GM18861 (cell line): ENCODE measurements at regions not wholly inside any gene's neighbourhood (a gene's known extent, or its start where the extent isn't known, plus 50 kb on each side); places are given as distances from the start of the nearest gene placed in this dataset.

Experiments used
- ATAC-seq: cut with Tn5 transposase; IDR thresholded peaks from one replicate; pipeline ENCODE4 v1.9.1; 2021; ENCODE audit not compliant: unreplicated experiment

DNA sequence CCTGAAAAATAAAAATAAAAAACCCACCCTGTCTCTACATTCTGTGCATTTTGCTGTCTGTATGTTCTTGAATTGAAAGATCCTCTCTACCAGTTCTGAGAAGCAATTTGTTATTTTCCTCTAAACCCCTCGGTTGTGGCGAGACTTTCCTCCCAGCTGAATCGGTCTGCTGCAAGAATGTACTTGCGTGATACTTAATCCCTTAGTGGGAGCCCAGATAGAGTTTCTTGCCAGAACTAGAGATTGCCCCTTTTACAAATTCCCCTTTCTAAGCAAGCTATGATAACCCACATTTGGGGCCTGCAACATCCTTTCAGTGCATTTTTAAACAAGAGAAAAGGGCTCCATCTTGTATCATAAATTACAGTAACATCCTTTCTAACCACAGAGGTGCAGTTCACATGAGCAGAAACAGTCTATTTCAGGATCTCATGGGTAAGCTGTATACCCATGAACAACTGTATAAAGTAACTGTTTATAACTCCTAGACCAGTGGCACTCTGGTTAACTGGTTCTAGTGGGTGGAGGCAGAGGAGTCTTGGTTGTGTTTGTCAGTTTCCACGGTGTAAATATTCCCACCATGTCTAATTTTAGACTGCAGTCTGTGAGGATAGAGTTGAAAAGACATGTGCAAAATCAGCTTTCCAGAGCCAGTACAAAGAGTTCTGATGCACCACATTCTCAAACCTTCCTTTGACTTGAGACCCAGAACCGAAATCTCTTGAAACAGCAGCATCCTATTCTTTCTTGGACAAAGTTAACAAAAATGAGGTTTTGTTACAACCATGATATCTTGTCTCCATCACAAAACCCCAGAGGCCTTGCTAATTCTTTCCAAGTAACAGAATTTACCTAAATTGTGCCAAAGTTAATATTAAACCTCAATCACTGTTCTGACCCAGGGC is 113.1 kb upstream of the ZNF217 start:
- no peak for ATAC-seq

DNA sequence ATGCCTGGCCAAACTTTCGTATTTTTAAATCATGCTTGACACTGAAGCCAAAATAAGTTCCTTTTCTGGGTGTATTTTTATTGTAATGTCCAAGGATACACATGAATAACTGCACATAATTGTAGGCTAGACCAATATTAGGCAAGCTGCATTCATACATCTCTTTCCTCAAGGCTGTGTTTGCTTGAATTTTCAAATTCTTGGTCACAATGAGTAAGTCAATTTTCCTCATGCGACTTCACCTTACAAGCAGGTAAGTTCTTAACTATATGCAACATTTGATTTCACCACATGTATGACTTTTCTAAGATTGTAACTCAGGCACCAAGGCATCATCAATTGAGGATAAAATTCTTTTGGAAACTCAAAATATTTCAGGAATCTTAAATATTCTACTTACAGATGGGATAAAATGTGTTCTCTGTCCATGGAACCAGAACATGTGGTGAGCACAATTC is 112.4 kb upstream of the ZNF217 start:
- no peak for ATAC-seq

DNA sequence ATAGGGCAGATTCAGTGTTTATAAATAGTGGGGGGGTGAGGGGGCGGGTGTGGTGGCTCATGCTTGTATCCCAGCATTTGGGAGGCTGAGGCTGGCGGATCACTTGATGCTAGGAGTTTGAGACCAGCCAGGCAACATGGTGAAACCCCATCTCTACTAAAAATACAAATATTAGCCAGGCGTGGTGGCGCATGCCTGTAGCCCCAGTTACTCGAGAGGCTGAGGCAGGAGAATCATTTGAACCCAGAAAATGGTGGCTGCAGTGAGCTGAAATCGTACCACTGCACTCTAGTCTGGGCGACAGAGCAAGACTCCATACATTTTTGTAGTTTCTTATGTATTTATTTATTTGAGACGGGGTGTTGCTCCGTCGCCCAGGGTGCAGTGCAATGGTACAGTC is 109.0 kb upstream of the ZNF217 start:
- ATAC-seq = no peak

DNA sequence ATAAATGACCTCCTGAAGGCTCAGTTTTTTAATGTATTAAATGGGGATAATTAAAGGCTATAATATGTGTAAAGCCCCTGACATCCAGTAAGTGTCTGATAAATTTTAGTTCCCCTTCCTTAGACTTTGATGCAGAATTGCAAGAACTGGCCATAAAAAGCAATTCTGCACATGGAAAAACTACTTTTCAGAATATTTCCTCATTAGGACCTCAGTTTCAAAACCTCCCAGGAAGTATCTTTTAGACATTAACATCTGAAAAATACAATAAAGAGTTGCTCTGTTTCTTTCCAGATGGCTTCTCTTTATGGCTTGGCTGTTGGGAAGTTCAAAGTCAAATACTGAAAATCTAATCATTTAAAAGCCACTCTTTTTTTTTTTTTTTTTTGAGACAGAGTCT is 106.3 kb upstream of the ZNF217 start:
- ATAC-seq = no peak

DNA sequence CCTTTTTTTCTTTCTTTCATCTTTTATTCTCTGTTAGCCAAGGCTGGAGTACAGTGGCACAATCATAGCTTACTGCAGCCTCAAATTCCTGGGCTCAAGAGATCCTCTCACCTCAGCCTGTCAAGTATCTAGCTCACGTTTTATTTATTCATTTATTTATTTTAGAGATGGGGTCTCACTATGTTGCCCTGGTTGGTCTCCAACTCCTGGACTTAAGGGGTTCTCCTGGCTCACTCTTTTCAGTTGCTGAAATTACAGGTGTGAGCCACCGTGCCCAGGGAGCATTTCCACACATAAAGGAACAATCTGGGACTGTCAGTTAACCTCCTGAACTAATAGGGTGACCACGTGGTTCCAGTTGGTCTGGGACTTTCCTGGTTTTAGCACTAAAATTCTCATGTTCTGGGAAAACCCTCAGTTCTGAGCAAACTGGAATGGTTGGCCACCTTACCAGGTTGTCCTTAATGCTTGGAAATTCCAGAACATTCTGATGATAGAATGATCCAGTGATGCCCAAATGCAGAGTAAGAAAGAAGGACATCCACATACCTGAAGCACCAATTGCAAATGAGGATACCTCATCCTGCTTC is 105.5 kb upstream of the ZNF217 start:
- ATAC-seq = no peak

DNA sequence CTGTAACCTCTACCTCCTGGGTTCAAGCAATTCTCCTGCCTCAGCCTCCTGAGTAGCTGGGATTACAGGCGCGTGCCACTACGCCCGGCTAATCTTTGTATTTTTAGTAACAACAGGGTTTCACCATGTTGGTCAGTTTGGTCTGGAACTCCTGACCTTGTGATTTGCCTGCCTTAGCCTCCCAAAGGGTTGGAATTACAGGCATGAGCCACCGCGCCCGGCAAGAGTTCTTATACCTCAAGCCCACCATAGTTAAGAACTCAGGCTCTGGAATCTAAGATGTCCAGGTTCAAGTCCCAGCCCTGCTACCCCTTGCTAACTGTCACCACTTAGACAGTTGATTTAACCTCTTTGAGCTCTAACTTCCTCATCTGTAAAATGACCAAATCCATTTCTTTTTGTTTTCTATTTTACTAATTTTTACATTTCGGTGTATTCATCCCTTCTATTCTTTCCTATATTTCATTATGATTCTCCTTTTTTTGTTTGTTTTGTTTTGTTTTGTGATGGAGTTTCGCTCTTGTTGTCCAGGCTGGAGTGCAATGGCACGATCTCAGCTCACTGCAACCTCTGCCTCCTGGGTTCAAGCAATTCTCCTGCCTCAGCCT is 104.8 kb upstream of the ZNF217 start:
- ATAC-seq = no peak

DNA sequence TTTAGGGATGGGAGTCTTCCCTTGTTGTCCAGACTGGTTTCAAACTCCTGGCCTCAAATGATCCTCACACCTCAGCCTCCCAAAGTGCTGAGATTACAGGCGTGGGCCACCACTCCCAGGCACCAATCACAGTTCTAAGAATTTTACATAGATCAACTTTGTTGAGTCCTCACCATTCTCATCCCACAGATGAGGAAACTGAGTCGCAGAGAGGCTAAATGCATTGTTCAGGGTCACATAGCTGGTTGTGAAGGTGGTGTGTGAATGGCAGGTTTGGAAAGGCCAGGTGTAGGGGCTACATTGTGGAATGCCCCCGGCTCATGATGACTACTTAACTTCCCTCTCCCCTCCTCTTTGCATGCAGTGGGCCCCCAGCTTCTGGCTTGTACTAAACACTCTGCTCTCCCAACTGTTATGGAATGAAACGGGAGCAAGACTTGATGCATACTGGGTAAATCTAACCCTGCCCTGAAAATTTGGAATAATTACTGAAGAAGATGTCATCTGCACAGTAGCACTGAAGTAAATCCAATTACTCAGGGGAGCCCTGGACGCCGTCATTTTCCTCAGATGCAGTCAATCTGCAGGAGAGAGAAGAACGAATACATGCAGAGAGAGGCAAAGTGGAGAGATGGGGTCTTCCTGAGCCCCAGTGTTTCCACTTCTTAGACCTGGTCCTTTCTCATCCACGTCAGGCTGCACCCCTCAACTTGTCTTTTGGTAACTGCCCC is 102.3 kb upstream of the ZNF217 start:
- ATAC-seq = no peak

DNA sequence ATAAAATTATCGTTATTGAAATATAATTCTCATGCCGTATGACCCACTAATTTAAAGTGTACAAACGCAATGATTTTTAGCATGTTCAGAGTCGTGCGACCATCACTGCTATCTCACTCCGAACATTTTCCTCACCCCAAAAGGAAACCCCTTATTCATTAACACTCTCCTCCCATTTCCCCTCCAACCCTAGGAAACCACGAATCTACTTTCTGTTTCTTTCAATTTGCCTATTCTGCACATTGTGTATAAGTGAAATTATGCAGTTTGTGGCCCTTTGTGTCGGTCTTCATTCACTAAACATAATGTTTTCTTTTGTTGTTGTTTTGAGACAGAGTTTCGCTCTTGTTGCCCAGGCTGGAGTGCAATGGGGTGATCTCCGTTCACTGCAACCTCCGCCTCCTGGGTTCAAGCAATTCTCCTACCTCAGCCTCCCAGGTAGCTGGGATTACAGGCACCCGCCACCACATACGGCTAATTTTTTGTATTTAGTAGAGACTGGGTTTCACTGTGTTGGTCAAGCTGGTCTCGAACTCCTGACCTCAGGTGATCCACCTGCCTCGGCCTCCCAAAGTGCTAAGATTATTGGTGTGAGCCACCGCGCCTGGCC is 99.7 kb upstream of the ZNF217 start:
- ATAC-seq = peak; percentile 63

DNA sequence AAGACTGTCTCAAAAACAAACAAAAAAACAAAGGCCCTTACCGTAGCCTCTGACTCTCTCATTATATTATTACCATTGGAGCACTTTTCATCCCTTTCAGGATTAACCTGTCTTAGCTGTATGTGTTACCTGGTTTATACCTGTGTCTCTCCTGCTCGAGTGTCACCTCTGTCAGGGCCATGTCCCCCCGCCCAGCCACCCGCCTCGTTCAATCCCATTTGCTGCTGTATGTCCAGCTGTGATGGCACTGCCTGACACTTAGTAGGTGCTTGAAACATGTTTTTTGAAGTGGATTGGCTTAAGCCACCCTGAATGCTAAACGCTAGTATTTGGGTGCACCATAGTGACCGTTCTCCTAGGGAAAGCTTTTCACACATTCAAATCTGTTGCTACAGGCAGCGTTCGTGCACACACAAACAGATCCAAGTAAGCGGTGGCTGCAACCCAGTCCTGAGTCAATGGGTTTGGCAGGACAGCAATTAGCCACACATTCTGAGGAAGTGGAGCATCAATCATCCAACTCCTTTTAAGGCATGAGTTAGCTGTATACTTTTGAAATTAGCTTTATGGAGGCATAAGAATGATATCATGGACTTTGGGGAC is 98.9 kb upstream of the ZNF217 start:
- ATAC-seq = no peak

DNA sequence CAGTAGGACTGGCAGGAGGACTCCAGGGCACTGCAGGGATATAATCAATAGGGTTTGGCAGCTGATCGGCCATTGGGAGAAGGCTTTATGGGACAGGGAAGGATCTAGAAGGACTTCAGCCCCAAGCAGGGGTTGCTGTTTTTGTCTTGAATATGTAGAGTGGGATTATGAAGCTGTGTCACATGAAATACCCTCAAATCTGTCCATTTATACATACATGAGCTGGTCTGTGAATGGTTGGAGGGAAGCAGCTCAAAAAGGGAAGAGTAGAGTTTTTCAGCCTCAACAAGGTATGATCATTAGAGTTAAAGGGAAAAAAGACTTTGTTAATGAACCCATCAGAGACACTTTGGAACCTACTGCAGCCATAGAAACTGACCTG is 98.2 kb upstream of the ZNF217 start:
- ATAC-seq = no peak

DNA sequence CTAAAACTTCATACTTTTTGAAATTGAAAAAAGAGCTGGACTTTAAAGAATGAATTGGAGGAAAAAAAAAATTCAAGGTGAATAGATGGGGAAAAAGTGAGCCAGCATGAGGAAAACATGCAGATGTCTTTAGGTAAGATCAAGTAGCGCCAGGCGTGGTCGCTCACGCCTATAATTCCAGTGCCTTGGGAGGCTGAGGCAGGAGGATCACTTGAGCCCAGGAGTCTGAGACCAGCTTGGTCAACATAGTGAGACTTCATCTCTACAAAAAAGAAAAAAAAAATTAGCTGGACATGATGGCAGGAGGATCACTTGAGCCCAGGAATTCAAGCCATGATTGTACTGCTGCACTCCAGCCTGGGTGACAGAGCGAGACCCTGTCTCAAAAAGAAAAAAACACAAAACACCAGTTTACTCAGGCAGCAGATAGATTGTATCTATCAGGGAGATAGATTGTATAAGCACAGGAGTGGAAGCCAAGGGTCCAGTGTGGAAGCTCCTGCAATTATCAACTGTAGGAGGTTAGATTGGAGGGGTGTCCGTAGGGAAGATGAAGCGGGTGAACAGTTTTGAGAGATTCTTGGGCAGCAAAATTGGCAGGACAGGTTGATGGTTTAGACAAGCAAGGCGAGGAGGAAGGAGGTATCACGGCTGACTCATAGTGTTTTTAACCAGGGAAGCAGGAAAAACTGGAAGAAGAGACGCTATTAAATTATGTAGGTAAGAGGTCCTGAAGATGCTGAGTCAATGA is 97.6 kb upstream of the ZNF217 start:
- ATAC-seq = no peak

DNA sequence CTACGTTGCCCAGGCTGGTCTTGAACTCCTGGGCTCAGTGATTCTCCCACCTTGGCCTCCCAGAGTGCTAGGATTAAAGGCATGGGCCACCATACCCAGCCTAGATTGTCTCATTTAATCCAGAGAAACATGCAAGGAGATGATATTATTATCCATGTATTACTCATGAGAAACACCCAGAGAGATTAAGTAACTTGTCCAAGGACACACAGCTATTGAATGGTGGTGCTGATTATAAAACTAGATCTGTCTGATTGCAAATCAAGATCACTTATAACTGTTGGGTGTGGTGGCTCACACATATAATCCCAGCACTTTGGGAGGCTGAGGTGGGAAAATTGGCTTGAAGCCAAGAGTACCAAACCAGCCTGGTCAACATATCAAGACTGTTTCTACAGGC is 94.4 kb upstream of the ZNF217 start:
- ATAC-seq = no peak

DNA sequence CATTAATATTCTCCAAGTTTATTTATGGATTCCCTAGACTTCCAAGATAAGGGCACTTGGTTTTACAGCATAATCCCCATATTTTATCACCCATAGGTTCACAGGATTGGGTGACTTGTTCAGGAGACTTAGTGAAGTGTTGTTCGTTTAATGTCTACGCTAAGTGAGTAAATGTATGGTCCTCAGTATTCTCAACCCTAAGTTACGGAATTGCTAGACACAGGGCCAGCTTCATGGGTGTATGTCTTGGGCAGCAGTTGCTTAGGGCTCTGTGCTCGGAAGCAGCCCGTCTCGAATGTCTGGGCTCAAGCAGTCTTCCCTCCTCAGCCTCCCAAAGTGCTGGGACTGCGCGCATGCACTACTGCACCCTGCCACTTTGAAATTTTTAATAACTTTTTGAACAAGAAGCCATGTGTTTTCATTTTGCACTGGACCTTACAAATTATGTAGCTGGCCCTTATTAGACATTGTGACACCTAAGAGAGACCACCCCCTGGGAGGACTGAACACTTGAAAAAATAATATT is 91.5 kb upstream of the ZNF217 start:
- no peak for ATAC-seq

DNA sequence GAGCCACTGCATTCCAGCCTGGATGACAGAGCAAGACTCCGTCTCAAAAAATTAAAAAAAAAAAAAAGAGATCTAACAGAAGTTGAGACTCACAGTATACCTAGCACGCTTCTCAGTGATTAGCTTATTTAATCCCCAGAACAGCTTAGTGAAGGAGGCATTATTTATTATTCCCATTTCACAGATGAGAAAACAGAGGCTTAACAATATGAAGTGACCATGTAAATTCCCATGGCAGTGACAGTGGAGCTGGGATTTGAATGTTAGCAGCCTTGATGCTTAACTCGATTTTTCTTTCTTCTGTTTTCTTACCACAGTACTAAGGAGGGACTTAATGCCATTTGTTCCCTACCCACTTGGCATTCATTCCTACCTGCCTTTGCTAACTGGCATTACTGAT is 89.9 kb upstream of the ZNF217 start:
- no peak for ATAC-seq

DNA sequence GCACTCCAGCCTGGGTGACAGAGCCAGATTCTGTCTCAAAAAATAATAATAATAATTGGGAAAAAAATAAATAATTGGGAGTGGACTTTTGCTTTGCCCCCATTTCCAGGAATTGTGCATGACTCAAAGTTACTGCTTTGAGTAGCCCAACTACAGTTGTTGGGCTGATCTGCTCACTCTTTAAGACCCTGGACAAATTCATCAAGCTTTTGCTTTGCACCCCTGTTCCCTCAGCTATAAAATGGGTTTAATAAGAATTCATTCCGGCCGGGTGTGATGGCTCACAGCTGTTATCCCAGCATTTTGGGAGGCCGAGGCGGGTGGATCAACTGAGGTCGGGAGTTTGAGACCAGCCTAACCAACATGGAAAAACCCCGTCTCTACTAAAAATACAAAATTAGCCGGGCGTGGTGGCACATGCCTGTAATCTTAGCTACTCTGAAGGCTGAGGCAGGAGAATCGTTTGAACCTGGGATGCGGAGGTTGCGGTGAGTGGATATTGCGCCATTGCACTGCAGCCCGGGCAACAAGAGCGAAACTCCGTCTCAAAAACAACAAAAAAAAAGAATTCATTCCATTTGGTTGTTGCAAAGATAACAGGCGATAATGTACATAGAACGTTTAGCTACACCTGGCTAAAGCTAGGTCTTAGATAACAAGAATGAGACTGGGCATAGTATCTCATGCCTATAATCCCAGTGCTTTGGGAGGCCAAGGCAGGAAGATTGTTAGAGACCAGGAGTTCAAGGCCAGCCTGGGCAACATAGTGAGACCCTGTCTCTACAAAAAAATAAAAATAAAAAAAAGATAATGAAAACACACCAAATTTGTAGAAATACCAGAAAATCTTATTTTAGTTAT is 87.9 kb upstream of the ZNF217 start:
- no peak for ATAC-seq

DNA sequence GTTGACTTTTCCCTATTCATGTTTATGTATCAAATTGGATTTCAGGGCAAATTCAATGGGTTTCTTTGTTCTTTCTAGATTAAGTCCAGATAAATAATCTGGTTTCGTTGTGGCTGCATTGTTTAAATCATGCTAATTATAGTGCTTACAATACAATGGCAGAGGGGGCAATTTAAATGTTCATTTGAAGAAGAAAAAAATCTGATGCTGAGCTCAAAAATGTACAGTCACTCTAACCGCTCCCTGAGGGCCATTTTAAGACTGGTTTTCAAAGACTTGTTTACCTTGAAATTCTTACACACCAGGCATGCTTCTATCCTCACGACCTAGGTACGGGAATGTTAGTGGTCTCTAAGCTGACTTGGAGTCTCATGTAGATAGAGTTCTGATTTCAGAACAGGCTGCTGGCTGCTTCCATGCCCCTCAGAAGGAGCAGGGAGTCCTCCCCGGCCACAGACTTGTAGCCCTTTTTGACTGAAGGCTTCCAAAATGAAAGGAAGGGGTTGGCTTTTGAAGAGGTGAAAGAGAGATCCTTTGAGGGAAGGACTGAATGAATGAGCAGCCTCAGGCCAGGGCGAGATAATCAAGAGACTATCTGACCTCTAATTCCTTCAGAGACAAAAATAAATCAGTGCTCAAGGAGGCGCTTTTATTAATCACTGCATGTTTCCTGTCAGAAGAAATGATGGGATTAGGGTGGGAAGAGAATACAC is 86.1 kb upstream of the ZNF217 start:
- no peak for ATAC-seq

DNA sequence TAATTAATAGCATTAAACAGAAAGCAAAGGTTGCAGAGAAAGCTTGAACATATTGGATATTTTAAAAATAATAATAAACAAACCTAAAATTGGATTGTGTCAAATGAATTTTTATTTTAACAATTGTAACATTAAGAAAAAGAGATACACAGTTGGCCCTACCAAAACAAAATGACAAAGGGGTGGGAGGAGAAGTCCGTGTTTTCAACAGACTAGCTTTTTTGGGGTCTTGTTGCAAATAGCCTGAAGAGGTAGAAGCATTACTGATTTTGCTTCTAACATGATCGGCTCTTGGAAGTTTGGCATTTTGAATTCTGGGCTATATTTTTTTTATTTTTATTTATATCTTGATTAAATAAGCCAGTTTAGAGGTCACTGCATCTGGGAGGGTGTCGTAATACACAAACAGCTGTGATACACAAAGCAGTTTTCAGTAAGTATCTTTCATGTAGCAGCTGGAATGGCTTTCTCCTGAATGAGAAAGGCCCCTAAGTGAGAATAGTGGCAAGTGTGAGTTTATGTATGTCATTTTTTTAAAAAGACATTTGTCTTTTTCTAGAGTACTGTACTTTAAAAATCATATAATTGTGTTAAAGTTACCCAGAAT is 85.5 kb upstream of the ZNF217 start:
- ATAC-seq = no peak
